ENCODE measurements at regions not wholly inside any gene's neighbourhood (a gene's known extent, or its start where the extent isn't known, plus 50 kb on each side); places are given as distances from the start of the nearest gene placed in this dataset.

DNA sequence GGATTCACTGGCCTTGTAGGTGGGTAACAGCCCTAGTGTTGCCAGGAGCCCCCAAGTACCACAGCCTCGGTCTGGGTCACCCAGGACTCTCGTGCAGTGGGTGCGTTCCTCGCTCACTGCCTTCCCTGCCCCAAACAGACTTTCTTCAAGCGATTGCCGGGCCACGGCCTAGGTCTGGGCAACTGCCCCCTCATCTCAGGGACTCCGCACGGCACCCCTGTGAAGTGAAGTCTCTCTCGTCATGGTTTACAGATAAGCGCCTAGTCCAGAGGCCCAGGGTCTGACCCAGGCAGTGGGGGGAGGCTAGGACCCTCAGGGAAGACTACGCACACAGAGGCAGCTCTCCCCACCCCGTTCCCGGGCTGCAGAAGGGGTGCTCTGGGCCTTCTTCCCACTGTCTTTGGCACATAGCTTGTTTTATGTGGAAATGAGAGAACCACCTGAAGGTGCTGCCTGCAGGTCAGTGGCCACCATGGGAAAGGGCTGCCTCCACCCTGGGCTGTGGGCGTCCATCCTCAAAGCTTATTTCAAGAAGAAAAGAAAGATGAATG is 220.8 kb downstream of the ERMARD start:
- Histone ChIP-seq H3K79me2 (no peaks in the 10 kb centered on the region), H3K4me1 (ENCODE audit: insufficient read depth) (no peaks in the 10 kb centered on the region), H3K36me3 (replicated peaks; ENCODE audit: insufficient read depth, low read depth) (no peaks in the 10 kb centered on the region), H4K20me1 (ENCODE audit: insufficient read depth, poor library complexity, severe bottlenecking) (no peaks in the 10 kb centered on the region), H3K27me3 (no peaks in the 10 kb centered on the region), H3K27ac (no peak overlapping the region), H2AFZ (no peak overlapping the region), H3K9me3 (ENCODE audit: low read depth) (no peaks in the 10 kb centered on the region), H3K9me2 (replicated peaks; ENCODE audit: insufficient read depth) (no peaks in the 10 kb centered on the region), H3K4me3 (no peak overlapping the region), H3K4me2 (no peak overlapping the region)
- DNase-seq (ENCODE audit: low spot score) = no peak
- 88% methylated on average over 15 of the region's 15 CpGs for WGBS (ENCODE audit: low lambda C conversion rate, missing lambda C conversion rate)
- no peak for TF ChIP-seq EZH2phosphoT487 (IDR thresholded peaks at IDR 0.05; ENCODE audit: low read depth, severe bottlenecking, unreplicated experiment)
- TF ChIP-seq EZH2 (IDR thresholded peaks at IDR 0.05; ENCODE audit: borderline replicate concordance) = no peak

DNA sequence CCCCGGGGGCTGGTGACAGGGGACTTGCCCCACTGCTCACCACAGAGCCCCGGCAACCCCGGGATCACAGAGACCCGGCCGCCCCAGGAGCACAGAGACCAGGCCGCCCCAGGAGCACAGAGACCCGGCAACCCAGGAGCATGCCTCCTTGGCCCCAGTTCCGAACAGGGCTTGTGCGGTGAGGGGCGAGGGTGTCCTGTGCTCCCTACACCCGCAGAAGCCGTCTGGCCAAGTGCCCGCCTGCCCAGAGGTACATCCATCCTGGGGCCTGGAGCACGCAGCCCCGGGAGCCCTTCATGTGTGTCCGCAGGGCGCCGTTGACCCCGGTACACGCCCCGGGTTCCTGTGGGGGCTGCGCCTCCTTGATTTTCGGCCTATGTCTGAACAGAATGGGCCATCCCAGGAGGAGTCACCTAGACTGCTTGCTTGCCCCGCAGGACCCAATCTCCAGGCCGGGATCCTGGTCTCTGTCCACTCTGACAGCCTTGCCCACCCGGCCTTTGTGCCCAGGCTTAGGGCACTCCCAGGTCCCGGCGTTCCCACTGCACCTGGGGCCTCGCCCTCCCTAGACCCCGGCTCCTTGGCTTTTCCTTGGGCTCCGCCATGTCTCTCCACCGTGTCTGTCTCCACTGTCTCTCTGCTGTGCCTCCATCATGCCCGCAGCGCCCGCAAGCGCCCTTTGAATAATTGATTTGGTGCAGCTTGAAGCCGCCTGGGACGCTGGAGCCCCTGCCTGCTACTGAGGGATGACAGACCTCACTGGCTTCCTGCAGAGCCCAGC is 219.8 kb downstream of the ERMARD start:
- Histone ChIP-seq H3K4me2 (no peak overlapping the region), H3K79me2 (no peaks in the 10 kb centered on the region), H3K9me2 (replicated peaks; ENCODE audit: insufficient read depth) (no peaks in the 10 kb centered on the region), H3K4me1 (ENCODE audit: insufficient read depth) (no peaks in the 10 kb centered on the region), H3K4me3 (no peak overlapping the region), H3K27me3 (no peaks in the 10 kb centered on the region), H3K9me3 (ENCODE audit: low read depth) (no peaks in the 10 kb centered on the region), H3K27ac (no peak overlapping the region), H3K36me3 (replicated peaks; ENCODE audit: insufficient read depth, low read depth) (no peaks in the 10 kb centered on the region), H4K20me1 (ENCODE audit: insufficient read depth, poor library complexity, severe bottlenecking) (no peaks in the 10 kb centered on the region), H2AFZ (no peak overlapping the region)
- no peak for TF ChIP-seq EZH2 (IDR thresholded peaks at IDR 0.05; ENCODE audit: borderline replicate concordance)
- TF ChIP-seq, protein P1, sequence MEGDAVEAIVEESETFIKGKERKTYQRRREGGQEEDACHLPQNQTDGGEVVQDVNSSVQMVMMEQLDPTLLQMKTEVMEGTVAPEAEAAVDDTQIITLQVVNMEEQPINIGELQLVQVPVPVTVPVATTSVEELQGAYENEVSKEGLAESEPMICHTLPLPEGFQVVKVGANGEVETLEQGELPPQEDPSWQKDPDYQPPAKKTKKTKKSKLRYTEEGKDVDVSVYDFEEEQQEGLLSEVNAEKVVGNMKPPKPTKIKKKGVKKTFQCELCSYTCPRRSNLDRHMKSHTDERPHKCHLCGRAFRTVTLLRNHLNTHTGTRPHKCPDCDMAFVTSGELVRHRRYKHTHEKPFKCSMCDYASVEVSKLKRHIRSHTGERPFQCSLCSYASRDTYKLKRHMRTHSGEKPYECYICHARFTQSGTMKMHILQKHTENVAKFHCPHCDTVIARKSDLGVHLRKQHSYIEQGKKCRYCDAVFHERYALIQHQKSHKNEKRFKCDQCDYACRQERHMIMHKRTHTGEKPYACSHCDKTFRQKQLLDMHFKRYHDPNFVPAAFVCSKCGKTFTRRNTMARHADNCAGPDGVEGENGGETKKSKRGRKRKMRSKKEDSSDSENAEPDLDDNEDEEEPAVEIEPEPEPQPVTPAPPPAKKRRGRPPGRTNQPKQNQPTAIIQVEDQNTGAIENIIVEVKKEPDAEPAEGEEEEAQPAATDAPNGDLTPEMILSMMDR (IDR thresholded peaks at IDR 0.05; ENCODE audit: poor library complexity) = no peak
- TF ChIP-seq EZH2phosphoT487 (IDR thresholded peaks at IDR 0.05; ENCODE audit: low read depth, severe bottlenecking, unreplicated experiment) = no peak
- 92% methylated on average over 26 of the region's 38 CpGs for WGBS (ENCODE audit: low lambda C conversion rate, missing lambda C conversion rate)
- no peak for DNase-seq (ENCODE audit: low spot score)

DNA sequence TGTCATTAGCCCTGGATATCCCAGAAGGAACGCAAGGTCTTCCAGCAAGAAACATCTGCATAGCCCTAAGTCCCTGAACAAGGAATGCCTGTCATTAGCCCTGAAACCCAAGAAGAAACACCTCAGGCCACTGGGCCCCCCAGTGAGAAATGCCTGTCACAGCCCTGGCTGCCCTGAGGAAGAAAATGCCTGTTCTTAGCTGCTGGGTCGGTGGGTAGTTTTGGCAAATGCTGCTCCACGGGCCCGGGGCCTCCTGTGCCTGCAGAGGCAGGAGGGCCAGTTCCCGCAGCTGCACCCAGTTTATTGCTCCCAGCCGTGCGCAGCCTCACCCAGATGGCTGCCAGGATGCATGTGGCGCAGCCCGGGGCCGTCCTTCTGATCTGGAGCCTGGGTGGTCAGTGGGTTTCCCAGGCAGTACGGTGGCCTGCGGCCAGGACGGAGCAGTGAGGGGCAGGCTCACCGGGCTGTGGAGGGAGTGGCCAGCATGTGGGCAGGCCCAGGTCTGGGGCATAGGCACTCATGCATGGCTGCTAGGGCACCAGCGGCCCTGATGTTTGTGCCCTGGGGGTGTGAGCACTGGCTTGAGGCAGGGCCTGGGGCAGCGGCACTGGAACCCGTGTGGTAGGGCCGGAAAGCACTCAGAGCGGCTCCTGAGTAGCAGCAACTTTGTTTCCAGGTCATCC is 219.0 kb downstream of the ERMARD start:
- no peaks in the 10 kb centered on the region for H3K9me3 ChIP-seq (ENCODE audit: low read depth)
- no peaks in the 10 kb centered on the region for H3K27me3 ChIP-seq
- H3K4me3 ChIP-seq = no peak overlapping the region
- no peaks in the 10 kb centered on the region for H3K79me2 ChIP-seq
- H3K27ac ChIP-seq = no peak overlapping the region
- no peaks in the 10 kb centered on the region for H4K20me1 ChIP-seq (ENCODE audit: insufficient read depth, poor library complexity, severe bottlenecking)
- 85% methylated on average over 19 of the region's 19 CpGs for WGBS (ENCODE audit: low lambda C conversion rate, missing lambda C conversion rate)
- H3K4me2 ChIP-seq = no peak overlapping the region
- DNase-seq (ENCODE audit: low spot score) = no peak
- no peak for TF ChIP-seq EZH2phosphoT487 (IDR thresholded peaks at IDR 0.05; ENCODE audit: low read depth, severe bottlenecking, unreplicated experiment)
- TF ChIP-seq, protein P1 (IDR thresholded peaks at IDR 0.05; ENCODE audit: poor library complexity) = no peak
- TF ChIP-seq EZH2 (IDR thresholded peaks at IDR 0.05; ENCODE audit: borderline replicate concordance) = no peak
- H3K36me3 ChIP-seq (replicated peaks; ENCODE audit: insufficient read depth, low read depth) = no peaks in the 10 kb centered on the region
- no peaks in the 10 kb centered on the region for H3K9me2 ChIP-seq (replicated peaks; ENCODE audit: insufficient read depth)
- no peak overlapping the region for H2AFZ ChIP-seq
- no peaks in the 10 kb centered on the region for H3K4me1 ChIP-seq (ENCODE audit: insufficient read depth)
